Keratinocyte (primary cell): ENCODE measurements at regions not wholly inside any gene's neighbourhood (a gene's known extent, or its start where the extent isn't known, plus 50 kb on each side); places are given as distances from the start of the nearest gene placed in this dataset.

ENCODE experiments used
- DNase-seq: peaks from one replicate; pipeline ENCODE4 v3.0.0-alpha.2; 2011; ENCODE audit warnings: low read depth, missing footprints, low spot score
- FAIRE-seq: peaks from 2 replicates; lab custom pipeline; 2011; peaks lifted over from hg19 to GRCh38; lab: Jason Lieb, UNC
- H2AFZ ChIP-seq: 2 replicates; pipeline ENCODE4 v1.6.0; 2012; ENCODE audit warnings: low read length, control low read depth, inconsistent platforms; ENCODE audit not compliant: control insufficient read depth
- H3K27ac ChIP-seq: 2 replicates; pipeline ENCODE4 v1.5.1; 2011; ENCODE audit warnings: low read length; ENCODE audit not compliant: control insufficient read depth, insufficient read depth
- H3K27me3 ChIP-seq: 3 replicates; pipeline ENCODE4 v1.6.0; 2011; ENCODE audit warnings: low read length; ENCODE audit not compliant: control insufficient read depth, insufficient read depth; ENCODE audit errors: extremely low read depth
- H3K36me3 ChIP-seq, 2 experiments: 2 replicates in 1 of 2; 3 replicates in 1 of 2; pipeline ENCODE4 v1.5.1; 2011; ENCODE audit warnings: low read length in 2 of 2, mild to moderate bottlenecking in 1 of 2; ENCODE audit not compliant: control insufficient read depth in 2 of 2, insufficient read depth in 2 of 2; ENCODE audit errors: extremely low read depth in 1 of 2
- H3K4me1 ChIP-seq: 3 replicates; pipeline ENCODE4 v1.5.1; 2011; ENCODE audit warnings: low read length; ENCODE audit not compliant: control insufficient read depth, insufficient read depth; ENCODE audit errors: extremely low read depth
- H3K4me2 ChIP-seq: 3 replicates; pipeline ENCODE4 v1.6.0; 2011; ENCODE audit warnings: low read depth, low read length; ENCODE audit not compliant: control insufficient read depth, insufficient read depth; ENCODE audit errors: extremely low read depth
- H3K4me3 ChIP-seq, 3 experiments: fragments of 200-600 bp in 1 of 3; sonication (generic) in 1 of 3; 2 replicates in 2 of 3; 3 replicates in 1 of 3; pipeline ENCODE4 v1.5.1; 2011 to 2016; ENCODE audit warnings: low read length in 3 of 3, mild to moderate bottlenecking in 3 of 3, control low read depth in 2 of 3, inconsistent platforms in 1 of 3, low read depth in 1 of 3, mixed read lengths in 1 of 3, mixed run types in 1 of 3, moderate library complexity in 1 of 3; ENCODE audit not compliant: control insufficient read depth in 2 of 3, insufficient read depth in 2 of 3; ENCODE audit errors: extremely low read depth in 1 of 3
- H3K79me2 ChIP-seq: 2 replicates; pipeline ENCODE4 v1.6.0; 2012; ENCODE audit warnings: low read length; ENCODE audit not compliant: control insufficient read depth, insufficient read depth
- H3K9ac ChIP-seq: 3 replicates; pipeline ENCODE4 v1.6.0; 2011; ENCODE audit warnings: low read length; ENCODE audit not compliant: control insufficient read depth, insufficient read depth; ENCODE audit errors: extremely low read depth
- H3K9me1 ChIP-seq: 3 replicates; pipeline ENCODE4 v1.6.0; 2011; ENCODE audit warnings: low read length; ENCODE audit not compliant: control insufficient read depth, insufficient read depth; ENCODE audit errors: extremely low read depth
- H3K9me3 ChIP-seq: 2 replicates; pipeline ENCODE4 v1.5.1; 2012; ENCODE audit warnings: low read depth, low read length; ENCODE audit not compliant: control insufficient read depth
- H4K20me1 ChIP-seq: 3 replicates; pipeline ENCODE4 v1.6.0; 2011; ENCODE audit warnings: low read length; ENCODE audit not compliant: control insufficient read depth, insufficient read depth; ENCODE audit errors: extremely low read depth
- CTCF ChIP-seq, 3 experiments: IDR thresholded peaks in 1 of 3; conservative IDR thresholded peaks in 1 of 3; optimal IDR thresholded peaks in 1 of 3; 2 replicates in 2 of 3; 3 replicates in 1 of 3; pipeline versions ENCODE3 to v1.5.1; 2011; ENCODE audit warnings: low read length in 3 of 3, mild to moderate bottlenecking in 3 of 3, moderate library complexity in 2 of 3, control low read depth in 1 of 3, inconsistent platforms in 1 of 3; ENCODE audit not compliant: insufficient read depth in 2 of 3; ENCODE audit errors: extremely low read depth in 1 of 3
- EZH2 ChIP-seq: IDR thresholded peaks from one replicate; pipeline ENCODE4 v1.6.1; 2012; ENCODE audit warnings: inconsistent platforms, mild to moderate bottlenecking, low read length, moderate library complexity
- dilution Hi-C: fragments of 300-500 bp; cut with MboI; formaldehyde crosslinking; loops from one replicate; pipeline ENCODE4 v1.7.0; 2020; ENCODE audit warnings: low sequenced_read_pairs; ENCODE audit not compliant: extremely low pct_ligation_motif_present
- small RNA-seq, 3 experiments: library from RNA; depleted of rRNA; stranded (forward); fragments of <200 nt; gene quantifications; one replicate each; pipeline ENCODE3, GENCODE V24; 2012; ENCODE audit warnings: low read depth in 3 of 3, low replicate concordance in 1 of 3; ENCODE audit not compliant: insufficient read length in 3 of 3

GRCh38 chr1:219121679-219122078, 52.0 kb upstream of the LYPLAL1 start:
- no peak for TF ChIP-seq CTCF (optimal IDR thresholded peaks at IDR 0.05 in 1 of 3, IDR thresholded peaks at IDR 0.05 in 1 of 3, conservative IDR thresholded peaks at IDR 0.05 in 1 of 3; ENCODE audit: extremely low read depth in 1 of 3, insufficient read depth in 2 of 3, low read length in 3 of 3)
- no peak for TF ChIP-seq EZH2
- dilution Hi-C loops, result no loop called here
- Histone ChIP-seq H3K9me1 (no peaks in the 10 kb centered on the region), H3K9me3 (no peaks in the 10 kb centered on the region), H3K4me3 (no peak overlapping the region), H3K9ac (no peak overlapping the region), H4K20me1 (no peaks in the 10 kb centered on the region), H3K27me3 (no peaks in the 10 kb centered on the region), H2AFZ (no peak overlapping the region), H3K27ac (no peak overlapping the region), H3K4me2 (no peak overlapping the region), H3K36me3 (no peaks in the 10 kb centered on the region), H3K79me2 (no peaks in the 10 kb centered on the region), H3K4me1 (no peaks in the 10 kb centered on the region)
- no peak for FAIRE-seq
- no peak for DNase-seq

GRCh38 chr1:219123036-219123435, 50.6 kb upstream of the LYPLAL1 start:
- Histone ChIP-seq H2AFZ (no peak overlapping the region), H4K20me1 (no peaks in the 10 kb centered on the region), H3K9me3 (no peaks in the 10 kb centered on the region), H3K4me2 (no peak overlapping the region), H3K36me3 (no peaks in the 10 kb centered on the region), H3K9ac (no peak overlapping the region), H3K4me1 (no peaks in the 10 kb centered on the region), H3K79me2 (no peaks in the 10 kb centered on the region), H3K27me3 (no peaks in the 10 kb centered on the region), H3K9me1 (no peaks in the 10 kb centered on the region), H3K27ac (no peak overlapping the region), H3K4me3 (no peak overlapping the region)
- TF ChIP-seq CTCF (optimal IDR thresholded peaks at IDR 0.05 in 1 of 3, IDR thresholded peaks at IDR 0.05 in 1 of 3, conservative IDR thresholded peaks at IDR 0.05 in 1 of 3; ENCODE audit: extremely low read depth in 1 of 3, insufficient read depth in 2 of 3, low read length in 3 of 3) (no peak), EZH2 (no peak)
- FAIRE-seq (no peak), DNase-seq (no peak)
- dilution Hi-C loops, result no loop called here

Small RNA genes lying in the stretch of these regions (small RNA-seq; reads per million reads assigned to genes)
- gene RF00012, result 0 reads per million in 3 experiments
